B cell (primary cell): ENCODE measurements at regions not wholly inside any gene's neighbourhood (a gene's known extent, or its start where the extent isn't known, plus 50 kb on each side); places are given as distances from the start of the nearest gene placed in this dataset.

Experiments used
- ATAC-seq: fragments of 200-7000 bp; cut with Tn5 transposase; one replicate; pipeline ENCODE4 v1.10.0; 2021; ENCODE audit warnings: low read depth, mild to moderate bottlenecking, moderate number of reproducible peaks, moderate library complexity
- CTCF ChIA-PET: fragments of 350-600 bp; sonication (Branson Sonifier 250); formaldehyde crosslinking; loops from one replicate; lab custom pipeline; 2021; ENCODE audit warnings: antibody characterized with exemption, inconsistent platforms; lab: Charles Lee
- POLR2A ChIA-PET: fragments of 350-600 bp; sonication (Branson Sonifier 250); formaldehyde crosslinking; loops from one replicate; lab custom pipeline; 2021; ENCODE audit warnings: antibody characterized with exemption; lab: Charles Lee
- DNase-seq: peaks from one replicate; pipeline ENCODE4 v3.0.0; 2013
- H2AFZ ChIP-seq: 2 replicates; pipeline ENCODE4 v1.6.1; 2012; ENCODE audit warnings: mild to moderate bottlenecking, low read depth, low read length; ENCODE audit not compliant: insufficient read depth, poor library complexity, severe bottlenecking
- H3K27ac ChIP-seq, 2 donors: 1 replicate in 1 of 2; 2 replicates in 1 of 2; pipeline ENCODE4 v1.5.1; 2012 to 2013; ENCODE audit warnings: low read length in 2 of 2, mild to moderate bottlenecking in 2 of 2, moderate library complexity in 1 of 2
- H3K27me3 ChIP-seq, 4 experiments: fragments of 200-600 bp in 1 of 4; sonication (generic) in 1 of 4; replicated peaks in 1 of 4; 1 replicate in 2 of 4; 2 replicates in 2 of 4; pipeline versions ENCODE4 v1.6.1 to v1.7.0; 2013 to 2016; ENCODE audit warnings: low read length in 3 of 4, mild to moderate bottlenecking in 2 of 4, mixed read lengths in 1 of 4, moderate library complexity in 1 of 4; ENCODE audit not compliant: insufficient read depth in 4 of 4, control insufficient read depth in 3 of 4; ENCODE audit errors: control extremely low read depth in 1 of 4
- H3K36me3 ChIP-seq, 2 experiments: replicated peaks in 1 of 2; 1 replicate in 1 of 2; 2 replicates in 1 of 2; pipeline versions ENCODE4 v1.6.1 to v1.7.1; 2013; ENCODE audit warnings: low read length in 1 of 2; ENCODE audit not compliant: insufficient read depth in 2 of 2, control insufficient read depth in 1 of 2; ENCODE audit errors: control extremely low read depth in 1 of 2, extremely low read depth in 1 of 2
- H3K4me1 ChIP-seq, 2 donors: fragments of 200-600 bp in 1 of 2; sonication (generic) in 1 of 2; 1 replicate in 1 of 2; 2 replicates in 1 of 2; pipeline versions ENCODE4 v1.5.1 to v1.6.1; 2013 to 2017; ENCODE audit warnings: low read length in 2 of 2; ENCODE audit not compliant: control insufficient read depth in 2 of 2, insufficient read depth in 2 of 2
- H3K4me2 ChIP-seq: replicated peaks from 2 replicates; pipeline ENCODE3; 2012; ENCODE audit warnings: mild to moderate bottlenecking, low read depth, low read length; ENCODE audit not compliant: poor library complexity, severe bottlenecking
- H3K4me3 ChIP-seq, 5 experiments: fragments of 200-600 bp in 1 of 5; sonication (generic) in 1 of 5; 1 replicate in 3 of 5; 2 replicates in 2 of 5; pipeline versions ENCODE4 v1.5.1 to v1.7.0; 2011 to 2016; ENCODE audit warnings: low read length in 4 of 5, mild to moderate bottlenecking in 4 of 5, low read depth in 2 of 5, control low read depth in 1 of 5, moderate library complexity in 1 of 5; ENCODE audit not compliant: insufficient read depth in 1 of 5; ENCODE audit errors: control extremely low read depth in 1 of 5, extremely low read depth in 1 of 5
- H3K79me2 ChIP-seq: fragments of 200-600 bp; sonication (generic); one replicate; pipeline ENCODE4 v1.6.0; 2016; ENCODE audit warnings: low read length; ENCODE audit not compliant: control insufficient read depth, insufficient read depth
- H3K9ac ChIP-seq: fragments of 200-600 bp; sonication (generic); 2 replicates; pipeline ENCODE4 v1.6.1; 2017; ENCODE audit warnings: mild to moderate bottlenecking, low read length, moderate library complexity
- H3K9me3 ChIP-seq, 3 donors: one replicate each; pipeline versions ENCODE4 v1.6.1 to v1.7.1; 2013; ENCODE audit warnings: low read length in 2 of 3; ENCODE audit not compliant: control insufficient read depth in 2 of 3, insufficient read depth in 1 of 3; ENCODE audit errors: control extremely low read depth in 1 of 3
- H4K20me1 ChIP-seq: 2 replicates; pipeline ENCODE4 v1.6.0; 2012; ENCODE audit warnings: mild to moderate bottlenecking, low read length; ENCODE audit not compliant: insufficient read depth, control insufficient read depth, poor library complexity, severe bottlenecking
- H3K27ac Mint-ChIP-seq: one replicate; pipeline ENCODE4 v1.8.0; 2021; ENCODE audit warnings: mixed read lengths
- H3K27me3 Mint-ChIP-seq: one replicate; pipeline ENCODE4 v1.8.0; 2021; ENCODE audit warnings: mixed read lengths
- H3K4me1 Mint-ChIP-seq: one replicate; pipeline ENCODE4 v1.8.0; 2021; ENCODE audit warnings: mixed read lengths
- H3K4me3 Mint-ChIP-seq: one replicate; pipeline ENCODE4 v1.8.0; 2021; ENCODE audit warnings: mixed read lengths
- H3K9me3 Mint-ChIP-seq: one replicate; pipeline ENCODE4 v1.8.0; 2022; ENCODE audit warnings: mixed read lengths; ENCODE audit not compliant: insufficient read depth
- EZH2 ChIP-seq: IDR thresholded peaks from 2 replicates; pipeline ENCODE4 v1.6.1; 2012; ENCODE audit warnings: borderline replicate concordance, low read depth, mild to moderate bottlenecking, moderate library complexity, low read length; ENCODE audit not compliant: insufficient read depth, poor library complexity, severe bottlenecking
- WGBS: methylation state at CpG from one replicate; pipeline ENCODE4 v1.1.5; 2013; ENCODE audit warnings: missing lambda C conversion rate; ENCODE audit not compliant: insufficient coverage; 5-methylcytosine and 5-hydroxymethylcytosine counted together
- intact Hi-C: fragments of 100-400 bp; cut with micrococcal nuclease; formaldehyde crosslinking; loops from one replicate; pipeline ENCODE4 v1.10.0; 2022
- TF ChIP-seq, protein P1 (sequence below): fragments of 200-600 bp; IDR thresholded peaks from one replicate; pipeline ENCODE4 v1.8.0; 2022; ENCODE audit warnings: antibody characterized with exemption, mild to moderate bottlenecking

DNA sequence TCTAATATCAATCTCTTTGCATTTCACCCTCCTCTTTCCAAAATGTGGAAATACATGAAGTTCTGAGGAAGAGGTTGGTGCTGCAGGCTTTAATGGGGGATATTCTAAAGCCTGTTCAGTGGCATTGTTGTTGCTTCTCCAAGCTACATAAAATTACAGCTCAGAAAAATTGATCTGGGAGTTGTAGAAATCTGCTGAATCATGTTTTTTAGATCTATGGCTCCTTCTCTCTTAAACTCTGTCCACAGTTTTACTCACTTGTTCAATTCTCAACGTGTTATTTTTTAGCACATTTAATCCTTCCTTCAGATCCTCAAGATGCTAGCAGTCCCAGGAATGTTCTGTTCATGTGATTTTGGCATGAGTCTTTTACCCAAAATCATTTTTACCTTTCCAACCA is 949.5 kb upstream of the ADGRL3 start:
- WGBS: 44% methylated on average over 1 of the region's 1 CpG
- ChIA-PET CTCF (interaction anchor here (0.6 kb wide), 1 partner anchor 24 kb away, joined by 3 read pairs; no protein-coding TSS in a partner anchor), POLR2A (no interaction called here)
- Histone ChIP-seq H3K27me3 (no peaks in the 10 kb centered on the region), H3K9ac (no peak overlapping the region), H4K20me1 (no peaks in the 10 kb centered on the region), H3K4me1 (no peaks in the 10 kb centered on the region), H3K4me2 (no peak overlapping the region), H3K79me2 (no peaks in the 10 kb centered on the region), H3K36me3 (no peaks in the 10 kb centered on the region), H3K4me3 (no peak overlapping the region), H2AFZ (no peak overlapping the region), H3K27ac (no peak overlapping the region), H3K9me3 (no peaks in the 10 kb centered on the region)
- Mint-ChIP-seq H3K27ac (no peak overlapping the region), H3K9me3 (no peaks in the 10 kb centered on the region), H3K4me3 (no peak overlapping the region), H3K27me3 (no peaks in the 10 kb centered on the region), H3K4me1 (no peaks in the 10 kb centered on the region)
- TF ChIP-seq, protein P1, sequence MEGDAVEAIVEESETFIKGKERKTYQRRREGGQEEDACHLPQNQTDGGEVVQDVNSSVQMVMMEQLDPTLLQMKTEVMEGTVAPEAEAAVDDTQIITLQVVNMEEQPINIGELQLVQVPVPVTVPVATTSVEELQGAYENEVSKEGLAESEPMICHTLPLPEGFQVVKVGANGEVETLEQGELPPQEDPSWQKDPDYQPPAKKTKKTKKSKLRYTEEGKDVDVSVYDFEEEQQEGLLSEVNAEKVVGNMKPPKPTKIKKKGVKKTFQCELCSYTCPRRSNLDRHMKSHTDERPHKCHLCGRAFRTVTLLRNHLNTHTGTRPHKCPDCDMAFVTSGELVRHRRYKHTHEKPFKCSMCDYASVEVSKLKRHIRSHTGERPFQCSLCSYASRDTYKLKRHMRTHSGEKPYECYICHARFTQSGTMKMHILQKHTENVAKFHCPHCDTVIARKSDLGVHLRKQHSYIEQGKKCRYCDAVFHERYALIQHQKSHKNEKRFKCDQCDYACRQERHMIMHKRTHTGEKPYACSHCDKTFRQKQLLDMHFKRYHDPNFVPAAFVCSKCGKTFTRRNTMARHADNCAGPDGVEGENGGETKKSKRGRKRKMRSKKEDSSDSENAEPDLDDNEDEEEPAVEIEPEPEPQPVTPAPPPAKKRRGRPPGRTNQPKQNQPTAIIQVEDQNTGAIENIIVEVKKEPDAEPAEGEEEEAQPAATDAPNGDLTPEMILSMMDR: no peak
- TF ChIP-seq EZH2: no peak
- intact Hi-C loops: no loop called here
- DNase-seq (no peak), ATAC-seq (no peak)

DNA sequence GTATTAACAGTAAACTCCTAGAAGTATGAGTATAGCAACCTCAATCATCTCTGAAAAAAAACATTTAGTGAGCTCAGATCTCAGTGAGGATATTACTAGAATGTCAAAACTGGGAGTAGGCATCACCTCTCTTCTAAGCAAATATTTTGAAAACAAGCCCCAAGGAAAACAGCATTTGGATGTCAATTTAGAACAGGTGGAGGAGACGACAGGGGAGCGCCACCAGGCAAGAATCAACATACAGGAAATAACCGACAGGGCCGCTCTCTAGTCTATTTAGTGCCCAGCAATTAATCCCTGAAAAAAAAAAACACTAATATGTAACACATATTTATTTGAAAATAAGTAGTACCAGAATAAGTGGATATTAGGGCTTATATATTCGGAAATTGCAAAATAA is 940.3 kb upstream of the ADGRL3 start:
- no peak overlapping the region for H3K27ac Mint-ChIP-seq
- no peak overlapping the region for H2AFZ ChIP-seq
- H3K9me3 ChIP-seq: no peaks in the 10 kb centered on the region
- no CpG with 5 or more reads among the region's 5 CpGs for WGBS
- no peak overlapping the region for H3K4me3 ChIP-seq
- intact Hi-C loops: no loop called here
- no peaks in the 10 kb centered on the region for H3K79me2 ChIP-seq
- H3K4me3 Mint-ChIP-seq: no peak overlapping the region
- no peak overlapping the region for H3K27ac ChIP-seq
- no peaks in the 10 kb centered on the region for H3K4me1 ChIP-seq
- no peak overlapping the region for H3K9ac ChIP-seq
- H3K27me3 Mint-ChIP-seq: no peaks in the 10 kb centered on the region
- H3K27me3 ChIP-seq: no peaks in the 10 kb centered on the region
- DNase-seq (no peak), ATAC-seq (no peak)
- H3K4me1 Mint-ChIP-seq: no peaks in the 10 kb centered on the region
- peaks cover 3% of the 10 kb centered on the region for H3K9me3 Mint-ChIP-seq
- TF ChIP-seq, protein P1: no peak
- no peak for TF ChIP-seq EZH2
- CTCF ChIA-PET: no interaction called here
- H3K36me3 ChIP-seq: no peaks in the 10 kb centered on the region
- H4K20me1 ChIP-seq: no peaks in the 10 kb centered on the region
- no peak overlapping the region for H3K4me2 ChIP-seq
- POLR2A ChIA-PET: no interaction called here
